CD14-positive monocyte (primary cell): ENCODE measurements at regions not wholly inside any gene's neighbourhood (a gene's known extent, or its start where the extent isn't known, plus 50 kb on each side); places are given as distances from the start of the nearest gene placed in this dataset.

Experiments
- DNase-seq, 3 donors: peaks; one replicate each; pipeline ENCODE4 v3.0.0-alpha.2; 2011 to 2022
- H2AFZ ChIP-seq: 2 replicates; pipeline ENCODE4 v1.6.0; 2012; ENCODE audit warnings: mild to moderate bottlenecking, low read depth, low read length, inconsistent platforms; ENCODE audit not compliant: insufficient read depth, poor library complexity, severe bottlenecking
- H3K27ac ChIP-seq, 2 donors: 1 replicate in 1 of 2; 2 replicates in 1 of 2; pipeline ENCODE4 v1.5.1; 2012 to 2013; ENCODE audit warnings: low read length in 2 of 2, control low read depth in 1 of 2, inconsistent platforms in 1 of 2, low read depth in 1 of 2, mild to moderate bottlenecking in 1 of 2
- H3K27me3 ChIP-seq, 2 donors: one replicate each; pipeline versions ENCODE4 v1.6.0 to v1.6.1; 2011 to 2013; ENCODE audit warnings: low read length in 2 of 2; ENCODE audit not compliant: control insufficient read depth in 2 of 2, insufficient read depth in 2 of 2
- H3K36me3 ChIP-seq, 2 donors: replicated peaks in 1 of 2; 1 replicate in 1 of 2; 2 replicates in 1 of 2; pipeline versions ENCODE4 v1.5.1 to v1.6.1; 2012 to 2013; ENCODE audit warnings: low read length in 2 of 2, control low read depth in 1 of 2, inconsistent platforms in 1 of 2, mild to moderate bottlenecking in 1 of 2; ENCODE audit not compliant: insufficient read depth in 2 of 2, control insufficient read depth in 1 of 2
- H3K4me1 ChIP-seq, 2 donors: 1 replicate in 1 of 2; 2 replicates in 1 of 2; pipeline versions ENCODE4 v1.5.1 to v1.6.1; 2012 to 2013; ENCODE audit warnings: low read length in 2 of 2, control low read depth in 1 of 2, inconsistent platforms in 1 of 2, mild to moderate bottlenecking in 1 of 2, moderate library complexity in 1 of 2; ENCODE audit not compliant: insufficient read depth in 2 of 2, control insufficient read depth in 1 of 2
- H3K4me2 ChIP-seq: replicated peaks from 2 replicates; pipeline ENCODE3; 2012; ENCODE audit warnings: low read length, moderate library complexity, mild to moderate bottlenecking; ENCODE audit not compliant: poor library complexity, severe bottlenecking; ENCODE audit errors: extremely low read depth
- H3K4me3 ChIP-seq, 3 experiments: fragments of 200-600 bp in 1 of 3; sonication (generic) in 1 of 3; replicated peaks in 1 of 3; 1 replicate in 2 of 3; 2 replicates in 1 of 3; pipeline ENCODE4 v1.5.1; 2011 to 2013; ENCODE audit warnings: low read length in 3 of 3, mild to moderate bottlenecking in 3 of 3, control low read depth in 2 of 3, low read depth in 2 of 3, inconsistent platforms in 1 of 3, moderate library complexity in 1 of 3
- H3K79me2 ChIP-seq: 2 replicates; pipeline ENCODE4 v1.6.0; 2012; ENCODE audit warnings: mild to moderate bottlenecking, control low read depth, inconsistent platforms, low read length, moderate library complexity; ENCODE audit not compliant: insufficient read depth
- H3K9ac ChIP-seq: 2 replicates; pipeline ENCODE4 v1.6.0; 2017; ENCODE audit warnings: low read length, mild to moderate bottlenecking; ENCODE audit not compliant: insufficient read depth, poor library complexity, severe bottlenecking
- H3K9me3 ChIP-seq, 2 donors: replicated peaks in 1 of 2; 1 replicate in 1 of 2; 2 replicates in 1 of 2; pipeline versions ENCODE4 v1.5.1 to v1.6.1; 2012 to 2013; ENCODE audit warnings: low read length in 2 of 2, control low read depth in 1 of 2; ENCODE audit not compliant: control insufficient read depth in 1 of 2, insufficient read depth in 1 of 2
- H4K20me1 ChIP-seq: 2 replicates; pipeline ENCODE4 v1.6.0; 2012; ENCODE audit warnings: mild to moderate bottlenecking, low read length, control low read depth, moderate library complexity; ENCODE audit not compliant: insufficient read depth
- H3K27ac Mint-ChIP-seq, 7 donors: one replicate each; pipeline ENCODE4 v1.8.0; 2020; ENCODE audit warnings: mild to moderate bottlenecking in 7 of 7, mixed read lengths in 7 of 7, moderate library complexity in 6 of 7, inconsistent platforms in 2 of 7
- H3K27me3 Mint-ChIP-seq, 3 donors: one replicate each; pipeline ENCODE4 v1.8.0; 2021 to 2022; ENCODE audit warnings: low read depth in 3 of 3, mild to moderate bottlenecking in 3 of 3, mixed read lengths in 3 of 3, moderate library complexity in 3 of 3, inconsistent platforms in 1 of 3
- H3K36me3 Mint-ChIP-seq, 2 donors: one replicate each; pipeline ENCODE4 v1.8.0; 2020; ENCODE audit warnings: mixed read lengths in 2 of 2, inconsistent platforms in 1 of 2, mild to moderate bottlenecking in 1 of 2
- H3K4me1 Mint-ChIP-seq: one replicate; pipeline ENCODE4 v1.8.0; 2020; ENCODE audit warnings: mild to moderate bottlenecking, mixed read lengths
- H3K4me3 Mint-ChIP-seq, 2 donors: one replicate each; pipeline ENCODE4 v1.8.0; 2020; ENCODE audit warnings: mild to moderate bottlenecking in 2 of 2, mixed read lengths in 2 of 2, moderate library complexity in 1 of 2
- H3K9me3 Mint-ChIP-seq, 7 donors: one replicate each; pipeline ENCODE4 v1.8.0; 2020 to 2022; ENCODE audit warnings: mixed read lengths in 7 of 7, mild to moderate bottlenecking in 6 of 7, moderate library complexity in 6 of 7, inconsistent platforms in 2 of 7
- WGBS: methylation state at CpG from one replicate; pipeline ENCODE4 v1.1.5; 2013; ENCODE audit warnings: missing lambda C conversion rate; ENCODE audit not compliant: insufficient coverage; 5-methylcytosine and 5-hydroxymethylcytosine counted together
- intact Hi-C, 2 donors: fragments of 100-400 bp; cut with micrococcal nuclease; formaldehyde crosslinking; loops; one replicate each; pipeline versions ENCODE4 v1.15.0 to v1.15.1; 2023
- TF ChIP-seq, protein P1 (sequence below): fragments of 200-600 bp; IDR thresholded peaks from one replicate; pipeline ENCODE4 v1.8.0; 2022; ENCODE audit warnings: antibody characterized with exemption, mild to moderate bottlenecking

DNA sequence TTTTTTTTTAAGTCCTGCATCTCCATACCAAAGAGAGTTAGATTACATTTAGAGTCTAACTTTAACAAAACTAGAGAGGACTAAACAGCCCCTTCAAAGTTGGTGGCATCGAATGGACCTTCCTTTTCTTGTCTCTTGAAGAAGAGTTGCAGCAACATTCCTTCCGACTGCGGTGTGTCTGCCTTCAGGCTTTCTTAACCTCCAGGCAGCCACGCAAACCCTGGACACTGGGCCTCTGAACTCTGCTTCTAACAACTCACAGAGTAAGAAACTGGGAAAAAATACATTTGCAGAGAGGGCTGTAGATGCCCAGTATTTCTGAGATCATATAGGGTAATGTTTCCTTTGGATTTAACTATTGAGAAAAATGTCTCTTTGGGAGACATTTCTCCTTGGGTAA, 120.5 kb upstream of the MAST4 start:
- no peak overlapping the region for H3K4me3 Mint-ChIP-seq
- no peaks in the 10 kb centered on the region for H3K9me3 ChIP-seq
- H3K9ac ChIP-seq = no peak overlapping the region
- no peaks in the 10 kb centered on the region for H3K36me3 Mint-ChIP-seq
- peaks cover under 1 to 7% (median 3%) of the 10 kb centered on the region in 7 donors for H3K9me3 Mint-ChIP-seq
- TF ChIP-seq, protein P1, sequence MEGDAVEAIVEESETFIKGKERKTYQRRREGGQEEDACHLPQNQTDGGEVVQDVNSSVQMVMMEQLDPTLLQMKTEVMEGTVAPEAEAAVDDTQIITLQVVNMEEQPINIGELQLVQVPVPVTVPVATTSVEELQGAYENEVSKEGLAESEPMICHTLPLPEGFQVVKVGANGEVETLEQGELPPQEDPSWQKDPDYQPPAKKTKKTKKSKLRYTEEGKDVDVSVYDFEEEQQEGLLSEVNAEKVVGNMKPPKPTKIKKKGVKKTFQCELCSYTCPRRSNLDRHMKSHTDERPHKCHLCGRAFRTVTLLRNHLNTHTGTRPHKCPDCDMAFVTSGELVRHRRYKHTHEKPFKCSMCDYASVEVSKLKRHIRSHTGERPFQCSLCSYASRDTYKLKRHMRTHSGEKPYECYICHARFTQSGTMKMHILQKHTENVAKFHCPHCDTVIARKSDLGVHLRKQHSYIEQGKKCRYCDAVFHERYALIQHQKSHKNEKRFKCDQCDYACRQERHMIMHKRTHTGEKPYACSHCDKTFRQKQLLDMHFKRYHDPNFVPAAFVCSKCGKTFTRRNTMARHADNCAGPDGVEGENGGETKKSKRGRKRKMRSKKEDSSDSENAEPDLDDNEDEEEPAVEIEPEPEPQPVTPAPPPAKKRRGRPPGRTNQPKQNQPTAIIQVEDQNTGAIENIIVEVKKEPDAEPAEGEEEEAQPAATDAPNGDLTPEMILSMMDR = no peak
- intact Hi-C loops = no loop called here
- H3K36me3 ChIP-seq = no peaks in the 10 kb centered on the region
- no CpG with 5 or more reads among the region's 4 CpGs for WGBS
- no peak overlapping the region for H3K27ac ChIP-seq
- no peak overlapping the region for H3K4me3 ChIP-seq
- peaks cover 2 to 4% (median 3%) of the 10 kb centered on the region in 3 donors for H3K27me3 Mint-ChIP-seq
- no peaks in the 10 kb centered on the region for H3K79me2 ChIP-seq
- no peaks in the 10 kb centered on the region for H4K20me1 ChIP-seq
- H3K27me3 ChIP-seq = no peaks in the 10 kb centered on the region
- no peak for DNase-seq
- H3K4me1 ChIP-seq = no peaks in the 10 kb centered on the region
- no peaks in the 10 kb centered on the region for H3K4me1 Mint-ChIP-seq
- H3K27ac Mint-ChIP-seq = no peak overlapping the region
- H3K4me2 ChIP-seq = no peak overlapping the region
- no peak overlapping the region for H2AFZ ChIP-seq

DNA sequence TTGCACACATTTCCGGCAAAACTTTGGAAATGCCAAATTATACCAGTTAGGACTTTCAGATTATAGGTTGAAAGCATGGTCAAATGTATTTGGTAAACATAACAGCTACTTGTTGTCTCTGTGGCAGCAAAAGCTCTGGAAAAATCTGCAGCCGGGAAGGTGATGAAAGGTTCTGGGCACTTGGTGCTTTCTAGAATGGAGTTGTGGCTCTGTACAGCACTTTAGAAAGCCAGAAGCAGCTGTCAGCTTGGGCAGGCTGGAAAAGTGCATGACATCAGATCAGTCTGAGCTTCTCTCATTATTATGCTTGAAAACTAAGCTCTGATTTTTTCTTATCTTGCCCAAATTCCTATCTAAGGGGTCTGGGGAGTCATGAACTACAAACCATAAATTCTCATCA, 118.6 kb upstream of the MAST4 start:
- 86% methylated on average over 1 of the region's 2 CpGs for WGBS
- Mint-ChIP-seq H3K27me3 (peaks cover 0 to 4% (median 3%) of the 10 kb centered on the region in 3 donors), H3K4me1 (no peaks in the 10 kb centered on the region), H3K36me3 (no peaks in the 10 kb centered on the region), H3K9me3 (peaks cover 3 to 13% (median 9%) of the 10 kb centered on the region in 7 donors), H3K4me3 (no peak overlapping the region), H3K27ac (no peak overlapping the region)
- TF ChIP-seq, protein P1 = no peak
- no peak overlapping the region for H3K27ac ChIP-seq
- no peak for DNase-seq
- no peaks in the 10 kb centered on the region for H3K27me3 ChIP-seq
- no peak overlapping the region for H3K4me2 ChIP-seq
- no peaks in the 10 kb centered on the region for H3K4me1 ChIP-seq
- H3K79me2 ChIP-seq = no peaks in the 10 kb centered on the region
- H3K9ac ChIP-seq = no peak overlapping the region
- intact Hi-C loops = no loop called here
- H3K36me3 ChIP-seq = no peaks in the 10 kb centered on the region
- no peaks in the 10 kb centered on the region for H4K20me1 ChIP-seq
- H2AFZ ChIP-seq = no peak overlapping the region
- peaks cover 0 to 6% of the 10 kb centered on the region in 2 donors for H3K9me3 ChIP-seq
- no peak overlapping the region for H3K4me3 ChIP-seq
